ENCODE measurements at regions not wholly inside any gene's neighbourhood (a gene's known extent, or its start where the extent isn't known, plus 50 kb on each side); places are given as distances from the start of the nearest gene placed in this dataset.

- no peak for DNase-seq
Observed at GRCh38 chr20:17810847-17811627, 111.3 kb downstream of the BANF2 start.

GRCh38 chr20:17810062-17810631 is 110.4 kb downstream of the BANF2 start:
- no peak for DNase-seq

- DNase-seq, result no peak
Observed at GRCh38 chr20:17809362-17810061, 109.7 kb downstream of the BANF2 start.

GRCh38 chr20:17808782-17809181 is 109.0 kb downstream of the BANF2 start:
- DNase-seq, result no peak

- no peak for DNase-seq
Observed at GRCh38 chr20:17808357-17808756, 108.6 kb downstream of the BANF2 start.

- DNase-seq, result no peak
Observed at GRCh38 chr20:17807651-17808050, 107.9 kb downstream of the BANF2 start.

- no peak for DNase-seq
Observed at GRCh38 chr20:17806739-17807441, 107.1 kb downstream of the BANF2 start.

GRCh38 chr20:17806107-17806506 is 106.3 kb downstream of the BANF2 start:
- no peak for DNase-seq

GRCh38 chr20:17803765-17804164 is 104.0 kb downstream of the BANF2 start:
- no peak for DNase-seq

GRCh38 chr20:17799575-17800227 is 99.9 kb downstream of the BANF2 start:
- no peak for DNase-seq

- no peak for DNase-seq
Observed at GRCh38 chr20:17798601-17799000, 98.8 kb downstream of the BANF2 start.

GRCh38 chr20:17797579-17797978 is 97.8 kb downstream of the BANF2 start:
- DNase-seq, result no peak

GRCh38 chr20:17797161-17797560 is 97.4 kb downstream of the BANF2 start:
- no peak for DNase-seq

GRCh38 chr20:17796091-17796563 is 96.4 kb downstream of the BANF2 start:
- no peak for DNase-seq

GRCh38 chr20:17795501-17796071 is 95.8 kb downstream of the BANF2 start:
- no peak for DNase-seq

GRCh38 chr20:17795003-17795402 is 95.2 kb downstream of the BANF2 start:
- DNase-seq, result no peak

GRCh38 chr20:17794400-17794799 is 94.6 kb downstream of the BANF2 start:
- DNase-seq, result no peak

- DNase-seq, result no peak
Observed at GRCh38 chr20:17793986-17794385, 94.2 kb downstream of the BANF2 start.

GRCh38 chr20:17790296-17790695 is 90.5 kb downstream of the BANF2 start:
- no peak for DNase-seq

- no peak for DNase-seq
Observed at GRCh38 chr20:17787816-17788215, 88.0 kb downstream of the BANF2 start.

- DNase-seq, result no peak
Observed at GRCh38 chr20:17786221-17786718, 86.5 kb downstream of the BANF2 start.

Data from T-helper 2 cell (primary cell).